ENCODE measurements at regions not wholly inside any gene's neighbourhood (a gene's known extent, or its start where the extent isn't known, plus 50 kb on each side); places are given as distances from the start of the nearest gene placed in this dataset.

DNA sequence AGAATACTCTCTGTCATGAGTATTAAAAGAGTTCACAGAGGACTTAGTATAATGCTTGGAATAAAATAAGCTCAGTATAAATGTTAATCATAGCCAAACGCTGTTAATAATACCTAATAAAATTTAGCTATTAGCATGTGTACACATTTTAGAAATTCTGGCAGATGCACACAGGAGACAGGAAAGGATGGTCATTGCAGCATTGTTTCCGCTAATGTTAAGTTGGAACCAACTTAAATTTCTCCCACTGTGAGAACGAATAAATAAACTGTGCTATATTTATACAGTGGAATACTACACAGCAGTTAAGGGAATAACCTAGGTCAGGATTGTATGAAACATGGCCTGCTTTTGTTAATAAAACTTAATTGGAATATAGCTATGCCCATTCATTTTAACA is 370.4 kb upstream of the TGFBR2 start:
- no peak for TF ChIP-seq ZFX (IDR thresholded peaks at IDR 0.05; ENCODE audit: borderline replicate concordance)
- TF ChIP-seq, protein P1, sequence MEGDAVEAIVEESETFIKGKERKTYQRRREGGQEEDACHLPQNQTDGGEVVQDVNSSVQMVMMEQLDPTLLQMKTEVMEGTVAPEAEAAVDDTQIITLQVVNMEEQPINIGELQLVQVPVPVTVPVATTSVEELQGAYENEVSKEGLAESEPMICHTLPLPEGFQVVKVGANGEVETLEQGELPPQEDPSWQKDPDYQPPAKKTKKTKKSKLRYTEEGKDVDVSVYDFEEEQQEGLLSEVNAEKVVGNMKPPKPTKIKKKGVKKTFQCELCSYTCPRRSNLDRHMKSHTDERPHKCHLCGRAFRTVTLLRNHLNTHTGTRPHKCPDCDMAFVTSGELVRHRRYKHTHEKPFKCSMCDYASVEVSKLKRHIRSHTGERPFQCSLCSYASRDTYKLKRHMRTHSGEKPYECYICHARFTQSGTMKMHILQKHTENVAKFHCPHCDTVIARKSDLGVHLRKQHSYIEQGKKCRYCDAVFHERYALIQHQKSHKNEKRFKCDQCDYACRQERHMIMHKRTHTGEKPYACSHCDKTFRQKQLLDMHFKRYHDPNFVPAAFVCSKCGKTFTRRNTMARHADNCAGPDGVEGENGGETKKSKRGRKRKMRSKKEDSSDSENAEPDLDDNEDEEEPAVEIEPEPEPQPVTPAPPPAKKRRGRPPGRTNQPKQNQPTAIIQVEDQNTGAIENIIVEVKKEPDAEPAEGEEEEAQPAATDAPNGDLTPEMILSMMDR (IDR thresholded peaks at IDR 0.05), result no peak
- no peak overlapping the region for H3K27ac ChIP-seq

DNA sequence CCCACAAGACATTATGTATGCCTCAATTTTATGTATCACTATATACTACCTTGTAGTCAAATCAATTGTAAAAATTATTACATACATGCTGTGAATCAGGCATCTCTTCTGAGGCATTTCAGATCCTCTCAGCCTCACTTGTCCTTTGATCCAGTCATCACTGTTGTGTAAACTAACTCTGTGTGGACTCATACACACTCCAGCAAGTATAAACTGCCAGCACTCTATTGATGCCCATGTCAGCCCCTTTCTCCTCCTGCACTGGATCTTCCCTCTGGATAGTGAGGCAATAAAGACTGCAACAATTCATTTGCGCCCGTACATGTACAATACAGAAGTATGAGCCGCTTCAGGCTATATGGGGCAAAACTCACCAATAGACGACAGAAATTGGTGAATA is 364.7 kb upstream of the TGFBR2 start:
- no peak overlapping the region for H3K27ac ChIP-seq
- TF ChIP-seq, protein P1 (IDR thresholded peaks at IDR 0.05), result no peak
- TF ChIP-seq ZFX (IDR thresholded peaks at IDR 0.05; ENCODE audit: borderline replicate concordance), result no peak

DNA sequence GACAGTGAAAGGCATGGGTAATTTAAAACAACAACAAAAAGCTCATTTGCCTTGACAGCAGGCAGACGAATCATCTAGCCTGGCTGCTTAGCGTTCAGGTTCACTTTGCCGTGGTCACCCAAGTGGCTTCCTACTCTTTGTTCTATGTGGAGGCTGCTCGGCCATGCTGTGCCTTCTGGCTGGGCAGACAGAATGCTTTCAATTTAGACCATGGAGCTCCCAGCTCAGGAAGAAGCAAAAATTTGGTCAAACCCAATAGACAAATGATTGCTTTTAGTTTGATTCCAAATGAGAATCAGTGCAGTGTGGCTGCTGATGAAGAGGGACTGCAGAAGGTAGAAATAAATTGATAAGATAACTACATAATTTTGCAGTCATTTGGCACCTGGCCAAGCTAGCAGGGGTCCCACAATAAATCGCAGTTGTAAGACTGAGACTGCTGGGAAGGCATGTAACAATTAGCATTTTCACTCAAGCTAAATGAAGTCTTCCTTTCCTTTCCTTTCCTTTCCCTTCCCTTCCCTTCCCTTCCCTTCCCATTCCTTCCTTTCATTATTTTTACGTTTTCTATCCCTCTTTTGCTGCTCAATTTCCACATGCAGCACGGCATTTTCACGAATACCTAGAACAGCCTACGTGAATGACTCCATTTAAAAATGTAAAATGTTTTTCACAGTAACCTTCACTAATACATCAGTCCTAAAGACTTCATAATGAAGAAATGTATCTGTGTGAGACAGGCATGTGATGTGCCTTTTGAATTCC is 360.4 kb upstream of the TGFBR2 start:
- TF ChIP-seq ZFX (IDR thresholded peaks at IDR 0.05; ENCODE audit: borderline replicate concordance), result no peak
- TF ChIP-seq, protein P1 (IDR thresholded peaks at IDR 0.05), result no peak
- no peak overlapping the region for H3K27ac ChIP-seq

DNA sequence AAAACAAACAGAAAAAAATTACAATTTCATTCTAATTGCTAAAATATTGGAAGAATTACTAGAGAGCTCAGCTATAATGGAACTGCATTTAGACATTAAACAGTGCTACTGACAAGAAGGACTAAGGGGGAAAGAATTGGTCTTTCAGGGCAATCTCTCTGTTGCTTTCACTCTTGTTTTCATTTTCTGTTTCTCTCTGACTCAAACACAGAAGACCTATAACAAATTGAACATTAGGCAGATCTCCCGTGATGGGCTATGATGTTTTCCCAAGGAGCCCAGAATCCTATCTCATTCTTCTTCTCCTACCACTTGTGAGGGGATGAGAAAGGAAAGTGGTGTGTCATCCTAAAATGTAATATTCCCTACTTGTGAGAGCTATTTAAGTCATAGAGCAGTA is 358.0 kb upstream of the TGFBR2 start:
- H3K27ac ChIP-seq, result no peak overlapping the region
- no peak for TF ChIP-seq ZFX (IDR thresholded peaks at IDR 0.05; ENCODE audit: borderline replicate concordance)
- TF ChIP-seq, protein P1 (IDR thresholded peaks at IDR 0.05), result no peak

DNA sequence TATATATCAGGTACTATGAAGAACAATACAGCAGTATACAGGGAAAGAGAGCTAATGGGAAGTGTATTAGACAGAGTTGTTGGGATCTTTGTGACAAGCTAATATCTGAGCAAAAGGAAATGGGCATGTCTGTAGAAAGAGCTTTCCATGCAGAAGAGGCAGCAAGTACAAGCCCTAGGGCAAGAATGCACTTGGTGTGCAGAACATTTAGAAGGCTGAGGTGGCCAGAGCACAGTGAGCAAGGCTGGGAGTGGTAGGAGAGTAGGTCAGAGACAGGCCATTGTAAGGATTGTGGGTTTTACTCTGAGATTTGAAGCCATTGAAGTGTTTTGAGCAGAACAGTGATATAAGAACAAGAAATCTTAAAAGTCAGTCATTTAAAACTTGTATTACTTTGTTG is 353.9 kb upstream of the TGFBR2 start:
- TF ChIP-seq, protein P1 (IDR thresholded peaks at IDR 0.05), result no peak
- TF ChIP-seq ZFX (IDR thresholded peaks at IDR 0.05; ENCODE audit: borderline replicate concordance), result no peak
- H3K27ac ChIP-seq, result no peak overlapping the region

DNA sequence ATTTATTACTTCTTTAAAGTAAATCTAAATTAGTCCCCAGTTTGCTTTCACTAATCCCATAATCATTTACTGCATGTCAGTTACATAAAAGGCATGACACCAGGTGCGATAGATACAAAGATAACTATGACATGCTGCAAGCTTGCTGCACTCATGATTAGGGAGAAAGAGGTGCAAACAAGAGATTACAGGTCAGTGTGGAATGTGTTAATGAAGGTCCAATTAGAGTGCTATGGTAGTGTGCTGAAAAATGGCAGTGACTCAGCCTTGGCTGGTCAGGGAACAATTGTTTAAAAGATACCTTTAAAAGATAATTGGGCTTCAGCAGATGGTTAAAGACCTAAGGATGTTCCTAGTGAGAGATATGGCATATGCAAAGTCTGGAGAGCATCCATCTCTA is 352.6 kb upstream of the TGFBR2 start:
- H3K27ac ChIP-seq, result no peak overlapping the region
- TF ChIP-seq, protein P1 (IDR thresholded peaks at IDR 0.05), result no peak
- no peak for TF ChIP-seq ZFX (IDR thresholded peaks at IDR 0.05; ENCODE audit: borderline replicate concordance)

DNA sequence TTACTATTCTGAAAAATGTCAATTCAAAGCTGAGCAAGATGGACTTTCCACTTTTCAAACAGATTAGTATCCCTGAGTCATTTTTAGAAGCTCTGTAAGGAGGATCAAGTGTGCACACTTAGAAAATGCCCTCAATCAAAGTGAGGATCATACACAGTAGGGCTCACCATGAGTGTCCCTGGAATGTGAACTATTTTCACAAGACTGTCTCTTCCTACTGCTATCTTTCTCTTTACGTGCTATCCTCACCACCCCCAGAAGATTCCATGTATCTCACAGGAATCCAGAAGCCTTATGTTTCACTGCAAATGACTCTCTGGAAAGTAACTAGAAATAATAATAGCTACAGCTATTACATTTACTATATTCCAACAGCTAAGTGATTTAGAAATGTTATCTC is 349.9 kb upstream of the TGFBR2 start:
- TF ChIP-seq ZFX (IDR thresholded peaks at IDR 0.05; ENCODE audit: borderline replicate concordance), result no peak
- TF ChIP-seq, protein P1 (IDR thresholded peaks at IDR 0.05), result no peak
- H3K27ac ChIP-seq, result no peak overlapping the region

Data from 22Rv1 (cell line).